ENCODE measurements at regions not wholly inside any gene's neighbourhood (a gene's known extent, or its start where the extent isn't known, plus 50 kb on each side); places are given as distances from the start of the nearest gene placed in this dataset.
"Not testable (repeated sequence)": the region's sequence is repeated elsewhere in the genome, so short reads cannot be mapped to it uniquely, and the experiment has no call there.

DNA sequence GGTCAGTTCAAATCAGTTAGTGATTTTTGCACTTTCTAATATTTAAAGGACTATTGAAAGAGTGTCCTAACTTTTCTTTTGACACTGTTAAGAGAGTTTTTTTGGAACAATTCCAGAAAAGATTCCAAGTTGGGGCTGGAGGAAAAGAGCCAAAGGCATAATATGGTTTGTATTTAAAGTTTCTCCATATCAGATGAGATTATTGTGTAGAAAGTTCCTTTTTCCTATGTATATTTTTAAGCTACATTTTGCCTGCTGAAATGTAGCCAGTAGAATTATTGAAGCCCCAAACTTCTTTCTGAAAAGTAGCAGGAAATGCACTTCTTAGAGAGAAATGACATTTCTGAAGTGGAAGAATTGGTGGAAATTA, 136.5 kb upstream of the TSC22D2 start:
- no peaks in the 10 kb centered on the region for H3K27me3 ChIP-seq (ENCODE audit: control insufficient read depth in 5 of 5, insufficient read depth in 4 of 5, low read length in 5 of 5)
- no peak overlapping the region for H3K27ac ChIP-seq (ENCODE audit: low read depth, low read length)

GRCh38 chr3:150270883-150271590, 137.1 kb upstream of the TSC22D2 start:
- H3K36me3 ChIP-seq (ENCODE audit: control insufficient read depth in 5 of 5, insufficient read depth in 5 of 5, low read length in 5 of 5): no peaks in the 10 kb centered on the region
- H3K9ac ChIP-seq (ENCODE audit: low read length in 5 of 5): no peak overlapping the region
- H3K9me3 ChIP-seq (ENCODE audit: control insufficient read depth in 5 of 5, low read length in 5 of 5): no peaks in the 10 kb centered on the region
- no peaks in the 10 kb centered on the region for H3K27me3 ChIP-seq (ENCODE audit: control insufficient read depth in 5 of 5, insufficient read depth in 4 of 5, low read length in 5 of 5)
- no peak overlapping the region for H3K27ac ChIP-seq (ENCODE audit: low read depth, low read length)
- H3K4me3 ChIP-seq (ENCODE audit: low read depth in 1 of 5, low read length in 5 of 5): no peak overlapping the region
- no peaks in the 10 kb centered on the region for H3K4me1 ChIP-seq (ENCODE audit: control insufficient read depth in 5 of 5, insufficient read depth in 5 of 5, low read length in 5 of 5)

More for the DNA sequence above, 136.5 kb upstream of the TSC22D2 start:
- Histone ChIP-seq H3K9me3 (ENCODE audit: control insufficient read depth in 5 of 5, low read length in 5 of 5) (no peaks in the 10 kb centered on the region), H3K4me3 (ENCODE audit: low read depth in 1 of 5, low read length in 5 of 5) (no peak overlapping the region), H3K4me1 (ENCODE audit: control insufficient read depth in 5 of 5, insufficient read depth in 5 of 5, low read length in 5 of 5) (no peaks in the 10 kb centered on the region), H3K36me3 (ENCODE audit: control insufficient read depth in 5 of 5, insufficient read depth in 5 of 5, low read length in 5 of 5) (no peaks in the 10 kb centered on the region), H3K9ac (ENCODE audit: low read length in 5 of 5) (no peak overlapping the region)

DNA sequence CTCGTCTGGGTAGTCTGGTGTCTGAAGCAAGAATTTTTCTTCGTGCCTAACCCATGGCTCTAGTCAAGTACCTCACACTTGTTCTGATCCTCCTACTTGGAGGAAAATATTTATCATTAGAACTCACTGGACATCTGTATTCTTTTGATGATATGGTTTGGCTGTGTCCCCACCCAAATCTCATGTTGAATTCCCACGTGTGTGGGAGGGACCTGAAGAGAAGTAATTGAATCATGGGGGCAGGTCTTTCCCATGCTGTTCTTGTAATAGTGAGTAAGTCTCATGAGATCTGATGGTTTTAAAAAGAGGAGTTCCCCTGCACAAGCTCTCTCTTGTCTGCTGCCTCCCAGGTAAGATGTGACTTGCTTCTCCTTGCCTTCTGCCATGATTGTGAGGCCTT, 137.7 kb upstream of the TSC22D2 start:
- H3K4me3 ChIP-seq (ENCODE audit: low read depth in 1 of 5, low read length in 5 of 5); H3K27ac ChIP-seq (ENCODE audit: low read depth, low read length); H3K9me3 ChIP-seq (ENCODE audit: control insufficient read depth in 5 of 5, low read length in 5 of 5); H3K36me3 ChIP-seq (ENCODE audit: control insufficient read depth in 5 of 5, insufficient read depth in 5 of 5, low read length in 5 of 5); H3K9ac ChIP-seq (ENCODE audit: low read length in 5 of 5); H3K4me1 ChIP-seq (ENCODE audit: control insufficient read depth in 5 of 5, insufficient read depth in 5 of 5, low read length in 5 of 5); H3K27me3 ChIP-seq (ENCODE audit: control insufficient read depth in 5 of 5, insufficient read depth in 4 of 5, low read length in 5 of 5): not testable (repeated sequence)

DNA sequence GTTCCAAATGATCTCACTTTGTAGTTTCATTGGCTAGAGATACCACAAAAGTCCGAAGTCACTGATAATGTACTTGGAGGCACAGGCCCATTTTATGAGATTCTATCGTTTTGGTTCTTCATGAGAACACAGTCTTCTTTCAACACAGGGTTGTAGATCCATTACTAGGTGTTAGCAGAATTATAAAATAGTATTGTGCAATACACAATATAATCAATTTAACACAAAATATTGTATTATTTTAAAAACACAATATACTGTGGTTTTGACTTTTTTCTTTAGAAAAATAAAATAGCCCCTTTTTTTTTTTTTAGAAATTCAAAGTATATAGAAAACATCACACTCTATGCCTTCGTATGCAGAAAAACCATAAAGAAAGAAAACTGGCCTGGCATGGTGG, 138.6 kb upstream of the TSC22D2 start:
- Histone ChIP-seq H3K27ac (ENCODE audit: low read depth, low read length) (no peak overlapping the region), H3K4me3 (ENCODE audit: low read depth in 1 of 5, low read length in 5 of 5) (no peak overlapping the region), H3K9ac (ENCODE audit: low read length in 5 of 5) (no peak overlapping the region), H3K27me3 (ENCODE audit: control insufficient read depth in 5 of 5, insufficient read depth in 4 of 5, low read length in 5 of 5) (no peaks in the 10 kb centered on the region), H3K4me1 (ENCODE audit: control insufficient read depth in 5 of 5, insufficient read depth in 5 of 5, low read length in 5 of 5) (no peaks in the 10 kb centered on the region), H3K9me3 (ENCODE audit: control insufficient read depth in 5 of 5, low read length in 5 of 5) (no peaks in the 10 kb centered on the region), H3K36me3 (ENCODE audit: control insufficient read depth in 5 of 5, insufficient read depth in 5 of 5, low read length in 5 of 5) (no peaks in the 10 kb centered on the region)

DNA sequence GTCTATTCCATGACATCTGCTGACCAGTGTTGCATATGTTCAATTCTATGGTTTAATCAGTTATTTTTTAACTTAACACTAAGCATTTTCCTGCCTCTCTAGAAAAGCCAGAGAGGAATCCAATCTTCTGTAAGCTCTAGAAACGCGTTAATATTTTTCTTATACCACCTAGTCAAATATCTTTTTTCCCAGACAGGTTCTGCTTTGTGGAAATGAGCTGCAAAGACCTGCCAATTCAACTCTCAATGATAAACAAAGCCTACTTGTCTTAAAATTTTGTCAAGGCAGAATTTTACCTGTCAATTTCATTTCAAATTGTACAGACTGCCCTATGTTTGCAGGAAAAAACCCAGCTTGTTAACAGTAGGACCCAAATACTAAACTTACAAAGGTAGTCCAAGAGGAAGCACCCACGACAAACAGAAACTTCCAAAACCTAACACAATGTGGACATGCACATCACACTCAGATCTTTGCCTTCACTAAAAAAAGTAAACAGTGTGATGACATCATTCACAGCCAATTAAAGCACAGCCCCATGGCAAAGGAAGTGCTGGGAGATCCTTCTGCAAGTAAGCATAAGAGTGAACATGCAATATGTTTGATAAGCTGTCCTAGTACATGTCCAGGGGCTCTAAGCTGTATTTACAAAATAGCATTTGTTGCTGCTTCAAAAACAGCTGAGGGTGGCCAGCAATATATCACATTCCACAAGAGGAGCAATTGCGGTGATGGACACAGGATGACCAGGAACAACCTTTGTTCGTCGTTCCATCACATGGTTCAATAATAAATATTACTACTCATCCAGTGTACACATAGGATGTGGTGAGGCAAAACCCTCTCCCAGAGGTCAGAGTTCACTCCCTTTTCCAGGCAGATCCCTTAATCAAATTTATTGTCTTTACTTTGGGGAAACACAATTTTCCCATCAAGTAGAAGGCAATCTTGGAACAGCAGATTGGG, 139.4 kb upstream of the TSC22D2 start:
- Histone ChIP-seq H3K9me3 (ENCODE audit: control insufficient read depth in 5 of 5, low read length in 5 of 5) (no peaks in the 10 kb centered on the region), H3K9ac (ENCODE audit: low read length in 5 of 5) (no peak overlapping the region), H3K4me1 (ENCODE audit: control insufficient read depth in 5 of 5, insufficient read depth in 5 of 5, low read length in 5 of 5) (no peaks in the 10 kb centered on the region), H3K36me3 (ENCODE audit: control insufficient read depth in 5 of 5, insufficient read depth in 5 of 5, low read length in 5 of 5) (no peaks in the 10 kb centered on the region), H3K4me3 (ENCODE audit: low read depth in 1 of 5, low read length in 5 of 5) (no peak overlapping the region), H3K27ac (ENCODE audit: low read depth, low read length) (no peak overlapping the region), H3K27me3 (ENCODE audit: control insufficient read depth in 5 of 5, insufficient read depth in 4 of 5, low read length in 5 of 5) (no peaks in the 10 kb centered on the region)

DNA sequence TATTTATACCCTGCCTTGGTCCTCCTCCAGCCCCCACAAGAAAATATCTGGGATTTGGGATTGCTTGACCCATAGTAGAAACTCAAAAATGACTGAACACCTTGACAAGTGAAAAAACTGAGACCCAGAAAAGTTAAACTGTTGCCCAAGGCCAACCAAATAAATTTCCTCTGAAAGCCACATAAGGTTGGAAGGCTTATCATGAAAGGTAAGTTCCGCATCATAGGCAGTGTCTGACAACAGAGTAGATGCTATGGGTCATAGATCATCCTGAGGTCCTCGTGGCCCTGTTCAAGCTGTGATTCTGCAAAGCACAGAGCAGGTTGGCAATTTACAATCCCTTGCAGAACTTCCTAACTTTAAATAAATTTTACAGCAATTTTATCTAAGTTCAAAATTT, 140.8 kb upstream of the TSC22D2 start:
- Histone ChIP-seq H3K27ac (ENCODE audit: low read depth, low read length) (no peak overlapping the region), H3K4me1 (ENCODE audit: control insufficient read depth in 5 of 5, insufficient read depth in 5 of 5, low read length in 5 of 5) (no peaks in the 10 kb centered on the region), H3K9ac (ENCODE audit: low read length in 5 of 5) (no peak overlapping the region), H3K36me3 (ENCODE audit: control insufficient read depth in 5 of 5, insufficient read depth in 5 of 5, low read length in 5 of 5) (no peaks in the 10 kb centered on the region), H3K4me3 (ENCODE audit: low read depth in 1 of 5, low read length in 5 of 5) (no peak overlapping the region), H3K9me3 (ENCODE audit: control insufficient read depth in 5 of 5, low read length in 5 of 5) (no peaks in the 10 kb centered on the region), H3K27me3 (ENCODE audit: control insufficient read depth in 5 of 5, insufficient read depth in 4 of 5, low read length in 5 of 5) (no peaks in the 10 kb centered on the region)

DNA sequence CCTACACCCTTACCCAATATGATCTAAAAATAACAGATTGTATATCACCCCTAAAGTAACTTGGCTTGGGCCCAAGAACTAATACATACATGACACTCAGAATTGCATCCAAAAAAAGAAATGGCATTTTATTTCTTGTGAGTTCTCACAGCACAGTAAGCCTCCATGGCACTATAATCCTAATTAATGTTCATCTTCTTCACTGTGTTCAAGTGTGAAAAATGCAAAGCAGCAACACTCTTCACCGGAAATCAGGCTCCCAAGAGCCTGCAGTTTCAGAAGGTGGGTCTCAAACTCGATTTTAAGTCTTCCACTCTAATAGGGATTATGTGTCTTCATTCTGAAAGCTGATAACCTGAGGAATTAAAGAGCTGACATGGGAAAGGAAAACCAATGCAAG, 142.8 kb upstream of the TSC22D2 start:
- no peak overlapping the region for H3K27ac ChIP-seq (ENCODE audit: low read depth, low read length)
- H3K27me3 ChIP-seq (ENCODE audit: control insufficient read depth in 5 of 5, insufficient read depth in 4 of 5, low read length in 5 of 5): no peaks in the 10 kb centered on the region
- no peaks in the 10 kb centered on the region for H3K9me3 ChIP-seq (ENCODE audit: control insufficient read depth in 5 of 5, low read length in 5 of 5)
- H3K36me3 ChIP-seq (ENCODE audit: control insufficient read depth in 5 of 5, insufficient read depth in 5 of 5, low read length in 5 of 5): no peaks in the 10 kb centered on the region
- no peak overlapping the region for H3K9ac ChIP-seq (ENCODE audit: low read length in 5 of 5)
- H3K4me3 ChIP-seq (ENCODE audit: low read depth in 1 of 5, low read length in 5 of 5): no peak overlapping the region
- H3K4me1 ChIP-seq (ENCODE audit: control insufficient read depth in 5 of 5, insufficient read depth in 5 of 5, low read length in 5 of 5): no peaks in the 10 kb centered on the region

DNA sequence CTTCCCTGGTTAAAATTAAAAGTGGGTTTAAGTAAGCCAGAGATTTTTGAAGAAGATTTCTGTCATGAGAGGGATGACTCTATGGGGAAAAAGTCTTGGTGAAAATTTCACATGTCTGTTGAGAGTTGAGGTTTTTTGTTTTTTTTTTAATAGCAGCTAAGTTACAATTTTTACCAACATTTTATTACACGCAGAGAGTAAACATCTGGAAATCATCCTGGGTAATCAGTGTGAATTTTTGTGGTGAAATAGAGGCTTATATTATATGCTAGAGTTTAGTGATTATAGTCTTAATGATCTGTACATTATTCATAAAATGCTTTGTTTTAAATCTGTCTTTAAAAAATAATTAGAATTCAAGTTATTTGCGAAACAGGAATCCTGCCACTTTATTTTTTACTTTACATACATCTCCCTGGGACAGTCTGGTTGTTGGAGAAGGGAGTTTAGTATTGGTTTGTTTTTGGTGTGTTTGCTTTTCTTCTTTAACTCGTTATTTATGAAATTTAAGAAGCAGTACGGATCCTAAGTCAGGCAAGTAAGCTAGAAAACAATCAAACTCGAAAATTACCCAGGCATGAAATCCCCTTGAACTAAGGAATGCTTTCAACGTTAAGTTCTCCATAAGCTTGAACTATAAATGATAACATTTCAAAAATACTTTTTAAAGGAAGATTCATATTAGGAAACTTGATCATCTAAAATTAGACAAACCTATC, 143.4 kb upstream of the TSC22D2 start:
- Histone ChIP-seq H3K27ac (ENCODE audit: low read depth, low read length) (no peak overlapping the region), H3K4me1 (ENCODE audit: control insufficient read depth in 5 of 5, insufficient read depth in 5 of 5, low read length in 5 of 5) (no peaks in the 10 kb centered on the region), H3K9me3 (ENCODE audit: control insufficient read depth in 5 of 5, low read length in 5 of 5) (no peaks in the 10 kb centered on the region), H3K4me3 (ENCODE audit: low read depth in 1 of 5, low read length in 5 of 5) (no peak overlapping the region), H3K9ac (ENCODE audit: low read length in 5 of 5) (no peak overlapping the region), H3K27me3 (ENCODE audit: control insufficient read depth in 5 of 5, insufficient read depth in 4 of 5, low read length in 5 of 5) (no peaks in the 10 kb centered on the region), H3K36me3 (ENCODE audit: control insufficient read depth in 5 of 5, insufficient read depth in 5 of 5, low read length in 5 of 5) (no peaks in the 10 kb centered on the region)

GRCh38 chr3:150261958-150262357, 146.1 kb upstream of the TSC22D2 start:
- H3K9me3 ChIP-seq (ENCODE audit: control insufficient read depth in 5 of 5, low read length in 5 of 5): no peaks in the 10 kb centered on the region
- no peaks in the 10 kb centered on the region for H3K36me3 ChIP-seq (ENCODE audit: control insufficient read depth in 5 of 5, insufficient read depth in 5 of 5, low read length in 5 of 5)
- H3K9ac ChIP-seq (ENCODE audit: low read length in 5 of 5): no peak overlapping the region
- H3K4me1 ChIP-seq (ENCODE audit: control insufficient read depth in 5 of 5, insufficient read depth in 5 of 5, low read length in 5 of 5): no peaks in the 10 kb centered on the region
- no peak overlapping the region for H3K4me3 ChIP-seq (ENCODE audit: low read depth in 1 of 5, low read length in 5 of 5)
- no peaks in the 10 kb centered on the region for H3K27me3 ChIP-seq (ENCODE audit: control insufficient read depth in 5 of 5, insufficient read depth in 4 of 5, low read length in 5 of 5)
- H3K27ac ChIP-seq (ENCODE audit: low read depth, low read length): no peak overlapping the region

DNA sequence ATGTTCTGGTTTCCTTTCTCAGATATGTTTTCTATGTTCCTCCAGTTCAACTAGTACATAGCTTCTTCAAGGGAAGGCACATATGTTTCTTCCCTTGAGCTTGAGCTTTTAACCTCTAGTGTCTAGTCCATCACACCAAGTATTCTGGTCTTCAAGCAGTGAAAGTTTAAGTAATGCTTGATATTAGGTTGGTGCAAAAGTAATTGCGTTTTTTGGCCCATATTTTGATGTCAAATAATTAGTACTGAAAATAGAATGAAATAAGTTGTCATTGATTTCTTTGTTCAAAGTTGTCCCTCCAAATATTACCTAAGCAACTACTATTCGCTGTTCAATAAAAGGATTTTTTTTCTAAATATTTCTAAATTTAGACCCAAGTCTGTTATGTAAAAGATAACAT, 146.7 kb upstream of the TSC22D2 start:
- Histone ChIP-seq H3K9me3 (ENCODE audit: control insufficient read depth in 5 of 5, low read length in 5 of 5) (no peaks in the 10 kb centered on the region), H3K9ac (ENCODE audit: low read length in 5 of 5) (no peak overlapping the region), H3K27me3 (ENCODE audit: control insufficient read depth in 5 of 5, insufficient read depth in 4 of 5, low read length in 5 of 5) (no peaks in the 10 kb centered on the region), H3K27ac (ENCODE audit: low read depth, low read length) (no peak overlapping the region), H3K4me1 (ENCODE audit: control insufficient read depth in 5 of 5, insufficient read depth in 5 of 5, low read length in 5 of 5) (no peaks in the 10 kb centered on the region), H3K4me3 (ENCODE audit: low read depth in 1 of 5, low read length in 5 of 5) (no peak overlapping the region), H3K36me3 (ENCODE audit: control insufficient read depth in 5 of 5, insufficient read depth in 5 of 5, low read length in 5 of 5) (no peaks in the 10 kb centered on the region)

All from subcutaneous abdominal adipose tissue (tissue), 5 donors.